MM.1S (cell line): ENCODE measurements at regions not wholly inside any gene's neighbourhood (a gene's known extent, or its start where the extent isn't known, plus 50 kb on each side); places are given as distances from the start of the nearest gene placed in this dataset.

Experiments
- DNase-seq: peaks from one replicate; pipeline ENCODE4 v3.0.0-alpha.2; 2015
- H2AFZ ChIP-seq: fragments of 300-600 bp; sonication (generic); 2 replicates; pipeline ENCODE4 v1.6.0; 2016; ENCODE audit warnings: antibody characterized with exemption, low read length
- H3F3A ChIP-seq: fragments of 300-600 bp; sonication (generic); 2 replicates; pipeline ENCODE4 v1.6.1; 2016; ENCODE audit warnings: mild to moderate bottlenecking, antibody characterized with exemption, low read length, moderate library complexity, mixed read lengths; ENCODE audit not compliant: insufficient read depth
- H3K27ac ChIP-seq: fragments of 300-600 bp; sonication (generic); 2 replicates; pipeline ENCODE4 v1.5.1; 2016; ENCODE audit warnings: mild to moderate bottlenecking, low read length
- H3K27me3 ChIP-seq: fragments of 300-600 bp; sonication (generic); replicated peaks from 2 replicates; pipeline ENCODE4 v1.6.0; 2016; ENCODE audit warnings: low read length; ENCODE audit not compliant: insufficient read depth
- H3K36me3 ChIP-seq: fragments of 300-600 bp; sonication (generic); replicated peaks from 2 replicates; pipeline ENCODE4 v1.6.1; 2016; ENCODE audit warnings: mild to moderate bottlenecking, low read length, mixed read lengths; ENCODE audit not compliant: insufficient read depth
- H3K4me1 ChIP-seq: fragments of 300-600 bp; sonication (generic); 2 replicates; pipeline ENCODE4 v1.6.1; 2016; ENCODE audit warnings: low read length, mixed read lengths
- H3K4me2 ChIP-seq: fragments of 300-600 bp; sonication (generic); 2 replicates; pipeline ENCODE4 v1.6.0; 2016; ENCODE audit warnings: low read depth, low read length
- H3K4me3 ChIP-seq: fragments of 300-600 bp; sonication (generic); 2 replicates; pipeline ENCODE4 v1.5.1; 2016; ENCODE audit warnings: low read length, mixed read lengths
- H3K79me2 ChIP-seq: fragments of 300-600 bp; sonication (generic); 2 replicates; pipeline ENCODE4 v1.6.1; 2016; ENCODE audit warnings: mixed run types, low read length, mixed read lengths
- H3K9ac ChIP-seq: fragments of 300-600 bp; sonication (generic); 2 replicates; pipeline ENCODE4 v1.6.1; 2016; ENCODE audit warnings: low read length, mixed read lengths
- H3K9me2 ChIP-seq: fragments of 300-600 bp; sonication (generic); replicated peaks from 2 replicates; pipeline ENCODE4 v1.6.1; 2016; ENCODE audit warnings: mild to moderate bottlenecking, low read length, mixed read lengths; ENCODE audit not compliant: insufficient read depth
- H3K9me3 ChIP-seq: fragments of 300-600 bp; sonication (generic); replicated peaks from 2 replicates; pipeline ENCODE4 v1.6.1; 2016; ENCODE audit warnings: mild to moderate bottlenecking, low read length, mixed read lengths; ENCODE audit not compliant: insufficient read depth
- H4K20me1 ChIP-seq: fragments of 300-600 bp; sonication (generic); 2 replicates; pipeline ENCODE4 v1.6.1; 2016; ENCODE audit warnings: mild to moderate bottlenecking, low read length, moderate library complexity, mixed read lengths; ENCODE audit not compliant: insufficient read depth
- EZH2 ChIP-seq: fragments of 300-600 bp; sonication (generic); optimal IDR thresholded peaks from 2 replicates; pipeline ENCODE3; 2017; ENCODE audit warnings: low read depth, mild to moderate bottlenecking, antibody characterized with exemption, low read length, mixed read lengths
- EZH2phosphoT487 ChIP-seq: fragments of 300-600 bp; sonication (generic); IDR thresholded peaks from 2 replicates; pipeline ENCODE4 v1.6.1; 2018; ENCODE audit warnings: antibody characterized with exemption, low read length
- TF ChIP-seq, protein P1 (sequence below): fragments of 300-600 bp; sonication (generic); IDR thresholded peaks from 2 replicates; pipeline ENCODE4 v1.5.1; 2016; ENCODE audit warnings: antibody characterized with exemption, low read length, mixed read lengths

DNA sequence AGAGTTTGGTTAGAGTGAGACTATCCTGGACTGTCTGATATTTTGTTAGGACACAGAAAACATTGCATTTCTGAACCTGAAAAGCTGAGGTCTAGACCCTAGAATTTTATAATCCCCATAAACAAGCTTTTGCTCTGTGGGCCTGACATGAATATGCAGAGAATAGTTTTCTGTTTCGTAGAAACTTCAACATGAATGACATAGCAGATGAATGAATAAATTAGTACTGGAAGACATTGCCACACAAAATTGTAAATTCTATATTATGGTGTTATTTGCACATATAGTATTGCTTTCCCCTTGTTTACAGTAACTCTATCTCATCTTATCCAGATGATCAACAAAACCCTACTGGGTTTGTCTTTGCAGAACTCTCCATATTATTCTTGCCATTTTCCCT, 54.9 kb upstream of the MAML3 start:
- no peak for TF ChIP-seq EZH2
- TF ChIP-seq, protein P1, sequence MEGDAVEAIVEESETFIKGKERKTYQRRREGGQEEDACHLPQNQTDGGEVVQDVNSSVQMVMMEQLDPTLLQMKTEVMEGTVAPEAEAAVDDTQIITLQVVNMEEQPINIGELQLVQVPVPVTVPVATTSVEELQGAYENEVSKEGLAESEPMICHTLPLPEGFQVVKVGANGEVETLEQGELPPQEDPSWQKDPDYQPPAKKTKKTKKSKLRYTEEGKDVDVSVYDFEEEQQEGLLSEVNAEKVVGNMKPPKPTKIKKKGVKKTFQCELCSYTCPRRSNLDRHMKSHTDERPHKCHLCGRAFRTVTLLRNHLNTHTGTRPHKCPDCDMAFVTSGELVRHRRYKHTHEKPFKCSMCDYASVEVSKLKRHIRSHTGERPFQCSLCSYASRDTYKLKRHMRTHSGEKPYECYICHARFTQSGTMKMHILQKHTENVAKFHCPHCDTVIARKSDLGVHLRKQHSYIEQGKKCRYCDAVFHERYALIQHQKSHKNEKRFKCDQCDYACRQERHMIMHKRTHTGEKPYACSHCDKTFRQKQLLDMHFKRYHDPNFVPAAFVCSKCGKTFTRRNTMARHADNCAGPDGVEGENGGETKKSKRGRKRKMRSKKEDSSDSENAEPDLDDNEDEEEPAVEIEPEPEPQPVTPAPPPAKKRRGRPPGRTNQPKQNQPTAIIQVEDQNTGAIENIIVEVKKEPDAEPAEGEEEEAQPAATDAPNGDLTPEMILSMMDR: no peak
- TF ChIP-seq EZH2phosphoT487: no peak
- H3K4me2 ChIP-seq: no peak overlapping the region
- no peak overlapping the region for H3K9ac ChIP-seq
- no peaks in the 10 kb centered on the region for H3F3A ChIP-seq
- H3K4me1 ChIP-seq: no peaks in the 10 kb centered on the region
- H3K9me3 ChIP-seq: no peaks in the 10 kb centered on the region
- no peaks in the 10 kb centered on the region for H3K36me3 ChIP-seq
- no peaks in the 10 kb centered on the region for H4K20me1 ChIP-seq
- H3K4me3 ChIP-seq: no peak overlapping the region
- no peaks in the 10 kb centered on the region for H3K79me2 ChIP-seq
- H2AFZ ChIP-seq: no peak overlapping the region
- no peaks in the 10 kb centered on the region for H3K27me3 ChIP-seq
- no peaks in the 10 kb centered on the region for H3K9me2 ChIP-seq
- no peak for DNase-seq
- H3K27ac ChIP-seq: no peak overlapping the region
